Spleen (tissue), 11 donors: ENCODE measurements at regions not wholly inside any gene's neighbourhood (a gene's known extent, or its start where the extent isn't known, plus 50 kb on each side); places are given as distances from the start of the nearest gene placed in this dataset.

ENCODE experiments used
- DNase-seq: peaks from one replicate; pipeline ENCODE4 v3.0.0-alpha.2; 2020
- H3K27ac ChIP-seq, 8 donors: fragments of 200-600 bp; sonication (generic) in 7 of 8; 1 replicate in 4 of 8; 2 replicates in 4 of 8; pipeline versions ENCODE4 v1.5.0 to v1.8.0; 2016 to 2021; ENCODE audit warnings: inconsistent platforms in 4 of 8, mild to moderate bottlenecking in 4 of 8, moderate library complexity in 1 of 8
- H3K27me3 ChIP-seq, 7 donors: fragments of 200-600 bp; sonication (generic) in 6 of 7; replicated peaks in 1 of 7; 1 replicate in 4 of 7; 2 replicates in 3 of 7; pipeline versions ENCODE4 v1.5.0 to v1.8.0; 2016 to 2021; ENCODE audit warnings: inconsistent platforms in 3 of 7, mild to moderate bottlenecking in 1 of 7
- H3K36me3 ChIP-seq, 6 donors: fragments of 200-600 bp; sonication (generic) in 5 of 6; 1 replicate in 4 of 6; 2 replicates in 2 of 6; pipeline versions ENCODE4 v1.5.0 to v1.8.0; 2016 to 2021; ENCODE audit warnings: inconsistent platforms in 2 of 6
- H3K4me1 ChIP-seq, 6 donors: fragments of 200-600 bp; sonication (generic) in 5 of 6; 1 replicate in 3 of 6; 2 replicates in 3 of 6; pipeline versions ENCODE4 v1.5.0 to v1.8.0; 2016 to 2021; ENCODE audit warnings: inconsistent platforms in 3 of 6
- H3K4me3 ChIP-seq, 8 donors: fragments of 200-600 bp; sonication (generic) in 7 of 8; 1 replicate in 4 of 8; 2 replicates in 4 of 8; pipeline versions ENCODE4 v1.5.0 to v1.8.0; 2016 to 2021; ENCODE audit warnings: inconsistent platforms in 4 of 8, mild to moderate bottlenecking in 4 of 8, moderate library complexity in 2 of 8
- H3K9me3 ChIP-seq, 8 donors: fragments of 200-600 bp; sonication (generic) in 7 of 8; 1 replicate in 4 of 8; 2 replicates in 4 of 8; pipeline versions ENCODE4 v1.5.0 to v1.8.0; 2016 to 2021; ENCODE audit warnings: inconsistent platforms in 4 of 8
- POLR2A ChIP-seq, 3 donors: fragments of 450-650 bp; IDR thresholded peaks; one replicate each; pipeline ENCODE4 v1.5.1; 2017; ENCODE audit warnings: antibody characterized with exemption in 3 of 3, mild to moderate bottlenecking in 1 of 3
- POLR2AphosphoS5 ChIP-seq, 3 donors: sonication (generic); formaldehyde crosslinking; IDR thresholded peaks; one replicate each; pipeline ENCODE4 v1.5.1; 2017; ENCODE audit warnings: antibody characterized with exemption in 3 of 3
- WGBS, 5 donors: extraction: QIAGEN DNeasy Blood & Tissue Kit in 3 of 5; methylation state at CpG; one replicate each; pipeline versions ENCODE4 v1.1.5 to v1.1.7; 2013 to 2018; 5-methylcytosine and 5-hydroxymethylcytosine counted together
- intact Hi-C: fragments of 100-400 bp; cut with DNase I; formaldehyde crosslinking; loops from one replicate; pipeline ENCODE4 v1.15.0; 2023; ENCODE audit warnings: low total_unique reads
- TF ChIP-seq, protein P1 (sequence below), 11 experiments: fragments of 200-600 bp in 7 of 11; fragments of 450-650 bp in 4 of 11; sonication (generic) in 4 of 11; IDR thresholded peaks in 8 of 11; conservative IDR thresholded peaks in 3 of 11; 1 replicate in 7 of 11; 2 replicates in 4 of 11; pipeline versions ENCODE4 v1.4.0 to v1.8.0; 2016 to 2021; ENCODE audit warnings: antibody characterized with exemption in 11 of 11, inconsistent platforms in 4 of 11, mild to moderate bottlenecking in 1 of 11
- donor health status: healthy with polysubstance abuse.
- donor health status: DM: no; HTN: no; CAD: no; lungs with moderate emphysema.
- donor health status: DM: no; HTN: no; CAD: no.
- donor health status: Bipolar disorder and iron deficiency.
- donor health status: healthy.
- donor health status: DM: no; HTN: no; CAD: no.
- donor health status: DM: yes; HTN: yes; CAD: no.

DNA sequence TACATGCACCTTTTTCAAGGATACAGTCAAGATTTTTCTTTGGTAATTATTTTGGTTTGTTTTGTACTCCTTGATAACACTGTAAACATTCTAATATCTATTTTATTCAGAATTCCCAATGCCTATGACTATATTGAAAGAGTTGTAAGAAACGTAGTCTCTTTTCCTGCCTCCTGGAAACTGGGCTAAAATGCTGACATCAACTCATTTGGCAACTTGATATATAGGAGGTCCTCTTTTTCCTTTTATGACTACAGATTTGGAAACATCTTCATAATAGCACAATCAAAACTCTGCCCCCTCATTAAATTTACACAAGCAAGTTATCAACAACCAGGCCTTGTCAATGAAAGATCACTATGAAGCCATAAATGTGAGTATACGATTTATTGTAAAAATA is 422.3 kb upstream of the PCDH15 start:
- WGBS, 5 donors: 74 to 88% (median 79%) methylated on average over 2 of the region's 2 CpGs
- H3K4me3 ChIP-seq: no peak overlapping the region
- intact Hi-C loops: no loop called here
- no peak overlapping the region for H3K27ac ChIP-seq
- no peaks in the 10 kb centered on the region for H3K36me3 ChIP-seq
- no peaks in the 10 kb centered on the region for H3K27me3 ChIP-seq
- no peak for TF ChIP-seq POLR2AphosphoS5 (IDR thresholded peaks at IDR 0.05)
- TF ChIP-seq, protein P1, sequence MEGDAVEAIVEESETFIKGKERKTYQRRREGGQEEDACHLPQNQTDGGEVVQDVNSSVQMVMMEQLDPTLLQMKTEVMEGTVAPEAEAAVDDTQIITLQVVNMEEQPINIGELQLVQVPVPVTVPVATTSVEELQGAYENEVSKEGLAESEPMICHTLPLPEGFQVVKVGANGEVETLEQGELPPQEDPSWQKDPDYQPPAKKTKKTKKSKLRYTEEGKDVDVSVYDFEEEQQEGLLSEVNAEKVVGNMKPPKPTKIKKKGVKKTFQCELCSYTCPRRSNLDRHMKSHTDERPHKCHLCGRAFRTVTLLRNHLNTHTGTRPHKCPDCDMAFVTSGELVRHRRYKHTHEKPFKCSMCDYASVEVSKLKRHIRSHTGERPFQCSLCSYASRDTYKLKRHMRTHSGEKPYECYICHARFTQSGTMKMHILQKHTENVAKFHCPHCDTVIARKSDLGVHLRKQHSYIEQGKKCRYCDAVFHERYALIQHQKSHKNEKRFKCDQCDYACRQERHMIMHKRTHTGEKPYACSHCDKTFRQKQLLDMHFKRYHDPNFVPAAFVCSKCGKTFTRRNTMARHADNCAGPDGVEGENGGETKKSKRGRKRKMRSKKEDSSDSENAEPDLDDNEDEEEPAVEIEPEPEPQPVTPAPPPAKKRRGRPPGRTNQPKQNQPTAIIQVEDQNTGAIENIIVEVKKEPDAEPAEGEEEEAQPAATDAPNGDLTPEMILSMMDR (IDR thresholded peaks at IDR 0.05 in 8 of 11, conservative IDR thresholded peaks at IDR 0.05 in 3 of 11): no peak
- TF ChIP-seq POLR2A (IDR thresholded peaks at IDR 0.05): no peak
- H3K4me1 ChIP-seq: no peaks in the 10 kb centered on the region
- no peak for DNase-seq
- H3K9me3 ChIP-seq: no peaks in the 10 kb centered on the region

DNA sequence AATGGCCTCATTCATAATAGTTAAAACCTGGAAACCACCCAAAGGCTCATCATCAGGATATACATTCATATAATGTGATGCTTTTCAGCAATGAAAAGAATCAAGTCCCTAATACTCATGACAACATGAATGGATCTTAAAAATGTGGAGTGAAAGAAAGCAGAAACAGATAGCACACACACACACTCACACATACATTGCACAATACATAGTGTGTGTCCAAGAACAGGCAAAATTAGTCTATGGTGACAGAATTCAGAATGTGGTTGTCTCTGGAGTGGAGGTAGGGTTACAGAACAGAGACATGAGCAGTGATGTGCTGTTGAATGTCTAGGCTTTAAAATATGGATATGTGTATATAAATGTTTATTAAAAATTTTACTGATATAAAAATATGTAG is 419.9 kb upstream of the PCDH15 start:
- H3K9me3 ChIP-seq: no peaks in the 10 kb centered on the region
- TF ChIP-seq, protein P1 (IDR thresholded peaks at IDR 0.05 in 8 of 11, conservative IDR thresholded peaks at IDR 0.05 in 3 of 11): no peak
- no peak for TF ChIP-seq POLR2AphosphoS5 (IDR thresholded peaks at IDR 0.05)
- no peak for TF ChIP-seq POLR2A (IDR thresholded peaks at IDR 0.05)
- no peak overlapping the region for H3K4me3 ChIP-seq
- H3K36me3 ChIP-seq: no peaks in the 10 kb centered on the region
- H3K4me1 ChIP-seq: no peaks in the 10 kb centered on the region
- no peak overlapping the region for H3K27ac ChIP-seq
- intact Hi-C loops: no loop called here
- DNase-seq: no peak
- H3K27me3 ChIP-seq: no peaks in the 10 kb centered on the region

GRCh38 chr10:55215699-55216098 is 414.7 kb upstream of the PCDH15 start:
- DNase-seq: no peak
- Histone ChIP-seq H3K9me3 (no peaks in the 10 kb centered on the region), H3K36me3 (no peaks in the 10 kb centered on the region), H3K27me3 (no peaks in the 10 kb centered on the region), H3K4me1 (no peaks in the 10 kb centered on the region), H3K27ac (no peak overlapping the region), H3K4me3 (no peak overlapping the region)
- intact Hi-C loops: no loop called here
- TF ChIP-seq POLR2A (IDR thresholded peaks at IDR 0.05) (no peak), POLR2AphosphoS5 (IDR thresholded peaks at IDR 0.05) (no peak)
- TF ChIP-seq, protein P1 (IDR thresholded peaks at IDR 0.05 in 8 of 11, conservative IDR thresholded peaks at IDR 0.05 in 3 of 11): no peak
- 78 to 89% (median 79%) methylated on average over 1 of the region's 1 CpG for WGBS, 5 donors

DNA sequence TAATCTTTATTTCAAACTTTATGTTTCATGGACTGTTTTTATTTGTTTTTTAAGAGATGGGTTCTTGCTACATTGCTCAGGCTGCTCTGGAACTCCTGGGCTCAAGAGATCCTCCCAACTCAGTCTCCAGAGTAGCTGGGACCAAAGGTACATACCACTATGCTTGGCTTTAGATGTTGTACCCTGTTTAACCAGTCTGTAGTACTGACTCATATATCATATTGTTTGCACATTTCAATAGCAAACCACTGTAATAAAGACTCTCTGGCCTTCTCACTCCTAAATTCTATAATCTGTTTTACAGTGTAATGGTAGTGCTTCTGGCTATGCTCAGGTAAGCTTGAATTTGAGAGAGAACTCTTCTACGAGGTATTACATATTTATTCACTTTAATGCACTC is 413.6 kb upstream of the PCDH15 start:
- intact Hi-C loops: no loop called here
- no peak for DNase-seq
- H3K4me1 ChIP-seq: no peaks in the 10 kb centered on the region
- H3K27ac ChIP-seq: no peak overlapping the region
- H3K4me3 ChIP-seq: no peak overlapping the region
- H3K36me3 ChIP-seq: no peaks in the 10 kb centered on the region
- TF ChIP-seq, protein P1 (IDR thresholded peaks at IDR 0.05 in 8 of 11, conservative IDR thresholded peaks at IDR 0.05 in 3 of 11): no peak
- TF ChIP-seq POLR2AphosphoS5 (IDR thresholded peaks at IDR 0.05) (no peak), POLR2A (IDR thresholded peaks at IDR 0.05) (no peak)
- no peaks in the 10 kb centered on the region for H3K9me3 ChIP-seq
- H3K27me3 ChIP-seq: no peaks in the 10 kb centered on the region
- 68 to 81% (median 78%) methylated on average over 1 of the region's 1 CpG for WGBS, 5 donors
